Glomerular endothelial cell (primary cell): ENCODE measurements at regions not wholly inside any gene's neighbourhood (a gene's known extent, or its start where the extent isn't known, plus 50 kb on each side); places are given as distances from the start of the nearest gene placed in this dataset.
"Not testable (repeated sequence)": the region's sequence is repeated elsewhere in the genome, so short reads cannot be mapped to it uniquely, and the experiment has no call there.

ENCODE experiments used
- DNase-seq: peaks from one replicate; pipeline ENCODE4 v3.0.0-alpha.2; 2011; ENCODE audit warnings: low read depth, low spot score; ENCODE audit errors: extremely low read depth

GRCh38 chr15:26084771-26085170, 221.6 kb upstream of the ATP10A start:
- no peak for DNase-seq

DNA sequence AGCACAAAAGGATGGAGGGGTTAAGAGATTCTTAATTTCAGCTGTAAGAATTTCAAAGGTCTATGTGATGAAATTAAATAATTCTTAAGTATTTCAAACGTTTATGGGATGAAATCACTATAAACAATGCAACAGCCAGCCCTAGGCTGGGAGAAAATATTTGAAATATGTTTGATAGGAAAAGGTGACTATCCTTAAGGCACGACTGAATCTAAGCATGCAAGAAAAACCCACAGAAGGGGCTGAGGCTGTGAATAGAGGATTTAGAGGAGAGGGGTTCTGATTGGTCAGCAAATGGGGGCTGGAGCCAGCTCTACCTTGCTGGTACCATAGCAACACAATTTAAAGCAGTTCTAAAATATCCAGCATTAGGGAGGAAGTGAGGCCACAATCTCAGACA, 220.8 kb upstream of the ATP10A start:
- DNase-seq = no peak

DNA sequence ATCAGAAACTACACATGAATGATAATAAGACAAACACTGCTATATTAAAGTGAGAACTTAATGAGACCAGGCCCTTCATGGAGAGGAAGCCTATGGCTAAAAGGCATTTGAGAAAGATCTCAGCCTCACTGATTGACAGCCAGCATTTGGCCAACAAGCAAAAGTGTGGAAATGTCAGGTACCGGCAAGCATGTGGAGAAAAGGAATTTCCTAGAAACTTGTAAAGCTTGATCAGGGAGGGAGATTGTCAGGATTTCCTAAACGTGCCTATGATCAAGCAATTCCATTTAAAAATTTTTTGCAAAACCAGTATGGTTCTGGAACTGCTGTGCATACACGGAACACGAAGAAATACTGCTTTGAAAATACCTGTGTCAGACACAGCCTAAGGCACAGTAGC, 220.3 kb upstream of the ATP10A start:
- DNase-seq = no peak

- peak; percentile 85 for DNase-seq
These were observed 219.3 kb upstream of the ATP10A start for GRCh38 chr15:26082221-26083109.

DNA sequence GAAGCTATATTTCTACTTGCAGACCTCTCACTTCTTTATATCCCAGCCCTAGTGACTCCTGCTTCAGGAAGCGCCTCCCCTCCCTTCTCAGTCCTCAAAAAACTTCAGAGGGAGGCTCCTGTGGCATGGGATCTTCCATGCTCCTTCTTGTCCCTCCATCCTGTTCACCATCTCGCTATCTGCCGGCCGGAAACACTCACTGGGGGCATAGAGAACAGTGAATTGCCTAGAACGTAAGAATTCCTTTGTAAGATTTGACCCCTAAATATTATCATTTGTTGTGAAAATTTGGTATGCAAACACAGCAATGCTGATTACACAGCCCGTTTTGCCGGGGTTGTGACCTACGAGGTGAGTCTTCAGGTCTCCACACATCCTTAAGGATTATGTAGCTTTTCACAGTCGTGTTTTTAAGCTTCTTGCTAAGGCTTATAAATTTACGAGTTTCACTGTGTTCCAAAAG, 218.7 kb upstream of the ATP10A start:
- DNase-seq = no peak

DNA sequence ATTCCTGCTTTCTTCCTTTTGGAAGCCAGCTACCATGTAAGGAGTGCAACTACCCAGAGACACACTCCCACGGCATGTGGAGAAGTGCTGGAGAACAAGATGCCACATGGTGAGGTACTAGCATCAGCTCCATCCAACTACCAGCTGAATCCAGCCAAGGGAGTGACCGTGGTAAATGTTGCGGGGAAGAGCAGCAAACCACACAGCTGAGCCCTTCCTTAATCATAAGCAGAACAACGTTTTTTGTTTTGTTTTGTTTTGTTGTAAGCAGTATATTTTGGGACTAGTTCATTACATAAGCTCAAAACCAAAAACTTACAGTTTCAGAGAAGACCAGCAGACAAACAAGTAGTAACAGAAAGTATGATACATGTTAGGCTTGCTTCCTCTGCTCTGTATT, 212.6 kb upstream of the ATP10A start:
- DNase-seq = no peak

DNA sequence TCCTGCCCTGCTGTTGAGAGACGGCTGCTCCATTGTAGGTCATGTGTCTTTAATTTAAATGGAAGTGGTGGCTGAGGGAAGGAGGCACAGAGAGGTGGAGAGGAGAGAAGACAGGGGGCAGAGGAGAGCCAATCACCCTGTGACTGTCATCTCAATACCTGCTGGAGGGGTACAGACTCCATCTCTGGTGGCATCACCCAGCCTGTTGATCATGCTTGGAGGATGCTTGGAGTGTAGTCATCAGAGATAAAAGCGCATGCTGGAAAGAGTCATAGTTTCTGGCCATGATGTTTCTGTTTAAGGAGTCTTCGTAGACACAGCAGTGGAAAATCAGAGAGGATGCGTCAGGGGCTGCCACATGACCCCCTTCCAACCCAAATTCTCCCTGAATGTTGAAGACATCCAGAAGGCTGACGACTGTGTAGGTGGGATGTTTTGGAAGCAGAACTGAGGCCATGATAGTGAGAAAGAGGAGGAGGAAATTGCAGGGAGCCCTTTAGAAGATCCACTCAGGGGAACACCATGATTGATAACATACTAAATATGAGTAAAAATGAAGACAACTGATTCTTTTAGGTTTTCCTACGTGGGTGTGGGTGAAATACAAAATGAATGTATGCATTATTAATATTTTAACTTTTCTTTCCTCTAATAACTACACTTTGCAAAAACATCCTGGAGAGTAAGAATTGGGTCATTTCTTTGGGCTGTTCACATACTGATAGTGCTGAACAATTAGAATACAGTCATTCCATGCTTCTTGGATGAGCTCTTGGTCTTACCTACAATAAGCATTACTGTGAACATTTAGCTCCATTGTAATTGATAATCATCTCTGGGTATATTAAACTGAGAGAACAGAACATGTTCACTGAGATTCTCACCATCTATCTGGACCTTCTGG, 210.6 kb upstream of the ATP10A start:
- DNase-seq = no peak

DNA sequence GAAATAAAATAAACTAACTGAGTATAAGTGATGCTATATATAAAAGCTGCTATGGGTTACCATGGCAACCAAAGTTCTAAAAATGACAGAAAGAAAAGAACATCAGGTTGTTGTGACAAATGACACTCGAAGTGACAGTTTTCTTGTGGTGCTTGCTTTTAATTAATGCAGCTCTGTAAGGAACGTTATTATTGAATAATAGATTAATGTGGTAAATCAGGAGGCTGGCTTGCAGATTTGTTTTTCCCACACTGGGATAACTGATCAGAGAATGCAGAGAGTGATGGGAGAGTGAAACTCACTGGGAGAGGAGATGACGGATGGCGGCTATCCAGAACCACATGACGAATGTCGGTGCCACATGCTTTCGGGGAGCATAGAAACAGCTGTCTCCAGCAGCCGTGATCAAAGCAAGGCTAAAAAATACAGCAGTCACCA, 207.0 kb upstream of the ATP10A start:
- DNase-seq = no peak

GRCh38 chr15:26069231-26069641, 206.1 kb upstream of the ATP10A start:
- no peak for DNase-seq

DNA sequence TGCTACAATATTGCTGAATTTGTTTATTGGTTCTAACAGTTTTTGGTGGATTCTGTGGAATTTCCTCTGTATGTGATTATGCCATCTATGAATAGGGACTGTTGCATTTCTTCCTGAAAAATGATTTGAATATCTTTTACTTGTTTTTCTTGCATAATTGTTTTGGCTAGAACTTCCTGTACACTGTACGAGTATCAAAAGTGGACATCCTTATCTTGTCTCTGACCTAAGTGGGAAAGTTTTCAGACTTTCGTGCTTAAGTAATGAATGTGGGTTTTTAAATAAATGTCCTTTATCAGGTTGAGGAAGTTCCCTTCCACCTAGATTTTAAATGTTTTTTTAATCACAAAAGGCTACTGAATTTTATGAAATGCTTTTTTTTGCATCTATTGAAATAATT, 203.8 kb upstream of the ATP10A start:
- DNase-seq = no peak

GRCh38 chr15:26065723-26066122, 202.6 kb upstream of the ATP10A start:
- DNase-seq = no peak

DNA sequence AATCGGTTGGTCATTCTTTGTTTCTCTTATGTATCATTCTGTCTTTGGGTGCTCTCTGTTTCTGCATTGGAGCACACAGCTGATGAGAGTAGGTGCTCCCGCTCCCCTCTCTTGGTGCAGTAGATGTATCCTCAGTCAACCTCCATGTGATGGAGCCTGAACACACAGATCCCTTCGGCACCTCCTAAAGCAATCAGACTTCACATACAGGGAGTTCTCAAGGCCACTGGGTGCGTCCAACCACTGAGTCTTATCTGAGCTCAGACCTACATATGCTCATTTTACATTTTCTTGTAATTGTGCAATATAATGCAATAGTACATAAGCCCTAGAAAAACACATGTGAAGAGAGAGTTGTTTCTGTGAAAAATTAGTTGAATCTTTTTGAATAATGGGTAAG, 198.1 kb upstream of the ATP10A start:
- no peak for DNase-seq

DNA sequence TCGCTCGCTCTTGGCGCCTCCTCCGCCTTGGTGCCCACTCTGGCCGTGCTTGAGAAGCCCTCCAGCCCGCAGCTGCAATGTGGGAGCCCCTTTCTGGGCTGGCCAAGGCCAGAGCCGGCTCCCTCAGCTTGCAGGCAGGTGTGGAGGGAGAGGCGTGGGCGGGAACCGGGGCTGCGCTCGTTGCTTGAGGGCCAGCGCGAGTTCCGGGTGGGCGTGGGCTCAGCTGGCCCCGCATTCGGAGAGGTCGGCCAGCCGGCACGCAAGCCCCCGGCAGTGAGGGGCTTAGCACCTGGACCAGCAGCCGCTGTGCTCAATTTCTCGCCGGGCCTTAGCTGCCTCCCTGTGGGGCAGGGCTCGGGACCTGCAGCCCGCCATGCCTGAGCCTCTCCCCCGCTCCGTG, 193.6 kb upstream of the ATP10A start:
- not testable (repeated sequence) for DNase-seq

GRCh38 chr15:26051761-26052675, 188.9 kb upstream of the ATP10A start:
- DNase-seq = no peak

DNA sequence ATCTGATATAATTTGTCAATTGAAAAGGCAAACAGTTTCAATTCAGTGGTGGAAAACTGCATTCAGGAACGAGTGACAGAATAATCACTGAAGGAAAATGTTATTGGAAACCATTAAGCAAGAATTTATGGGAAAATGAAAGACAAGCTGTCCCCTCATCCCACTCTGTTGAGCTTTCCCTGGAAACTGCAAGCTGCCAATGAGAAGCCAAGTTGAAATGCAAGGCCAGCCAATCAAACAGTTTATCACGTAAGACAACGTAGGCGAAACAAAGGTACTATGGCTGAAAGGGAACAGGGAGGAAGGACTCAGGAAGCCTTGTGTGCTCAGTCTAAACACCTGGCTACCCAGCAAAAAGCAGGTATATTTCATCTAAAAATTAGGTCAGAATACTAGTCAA, 187.9 kb upstream of the ATP10A start:
- no peak for DNase-seq

- no peak for DNase-seq
These were observed 187.0 kb upstream of the ATP10A start for GRCh38 chr15:26049900-26050657.

DNA sequence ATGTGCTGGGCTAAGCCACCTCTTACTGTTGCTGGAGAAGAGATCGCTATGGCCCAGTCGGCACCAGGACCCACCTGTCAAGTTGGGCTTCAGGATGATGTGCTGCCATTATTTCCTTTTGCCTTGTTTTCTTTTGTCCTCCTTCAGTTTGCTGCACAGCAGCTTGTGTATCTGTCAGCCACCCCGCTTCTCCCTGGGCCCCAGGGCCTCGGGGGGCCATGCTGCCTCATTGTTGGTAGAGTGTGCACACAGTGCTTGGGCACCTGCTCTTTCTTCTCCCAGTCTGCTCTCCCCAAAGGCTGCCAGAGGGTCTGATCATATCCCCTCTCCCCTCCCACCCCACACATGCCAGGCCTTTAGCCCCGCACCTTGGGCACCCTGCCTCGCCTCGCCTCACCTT, 185.5 kb upstream of the ATP10A start:
- no peak for DNase-seq

- DNase-seq = no peak
These were observed 182.4 kb upstream of the ATP10A start for GRCh38 chr15:26045516-26045915.

- no peak for DNase-seq
These were observed 179.9 kb upstream of the ATP10A start for GRCh38 chr15:26043018-26043417.

DNA sequence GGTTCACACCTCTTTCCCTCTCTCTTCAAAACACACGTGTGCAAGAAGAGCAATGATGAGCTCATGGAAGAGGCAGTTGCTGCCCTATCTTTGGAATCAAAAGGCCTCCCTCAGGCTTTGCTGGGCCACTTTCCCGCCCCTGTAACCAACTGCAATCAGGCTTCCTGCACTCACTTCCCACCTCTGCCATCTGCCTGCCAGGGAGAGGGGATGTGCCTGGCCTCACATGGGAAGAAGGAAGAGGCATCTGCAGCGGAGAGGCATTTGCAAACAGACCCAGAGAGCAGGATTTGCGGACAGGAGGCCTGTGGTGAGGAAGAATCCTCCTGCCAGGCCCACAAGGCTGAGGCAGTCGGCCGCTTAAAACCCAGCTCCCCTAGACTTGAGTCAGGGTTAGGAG, 175.6 kb upstream of the ATP10A start:
- DNase-seq = no peak
